Neutrophil (primary cell): ENCODE measurements at regions not wholly inside any gene's neighbourhood (a gene's known extent, or its start where the extent isn't known, plus 50 kb on each side); places are given as distances from the start of the nearest gene placed in this dataset.

Experiments used
- H3K27ac ChIP-seq: fragments of 200-600 bp; sonication (generic); 2 replicates; pipeline ENCODE4 v1.5.1; 2016; ENCODE audit warnings: mild to moderate bottlenecking, moderate library complexity
- H3K27me3 ChIP-seq: fragments of 200-600 bp; sonication (generic); 2 replicates; pipeline ENCODE4 v1.6.0; 2016; ENCODE audit warnings: mild to moderate bottlenecking
- H3K36me3 ChIP-seq: fragments of 200-600 bp; sonication (generic); 2 replicates; pipeline ENCODE4 v1.5.1; 2017
- H3K4me1 ChIP-seq, 2 experiments: fragments of 200-600 bp in 1 of 2; sonication (generic) in 1 of 2; 1 replicate in 1 of 2; 2 replicates in 1 of 2; pipeline versions ENCODE4 v1.5.1 to v1.6.1; 2013 to 2016; ENCODE audit warnings: low read depth in 1 of 2, low read length in 1 of 2, mild to moderate bottlenecking in 1 of 2, moderate library complexity in 1 of 2; ENCODE audit not compliant: control insufficient read depth in 1 of 2, insufficient read depth in 1 of 2
- H3K4me3 ChIP-seq, 2 experiments: fragments of 200-600 bp in 1 of 2; sonication (generic) in 1 of 2; 1 replicate in 1 of 2; 2 replicates in 1 of 2; pipeline ENCODE4 v1.5.1; 2013 to 2016; ENCODE audit warnings: low read depth in 1 of 2, low read length in 1 of 2, mild to moderate bottlenecking in 1 of 2, moderate library complexity in 1 of 2
- H3K9me3 ChIP-seq: fragments of 200-600 bp; sonication (generic); 2 replicates; pipeline ENCODE4 v1.5.1; 2016
- CTCF ChIP-seq: fragments of 200-600 bp; sonication (generic); IDR thresholded peaks from 2 replicates; pipeline ENCODE4 v1.5.1; 2016; ENCODE audit warnings: antibody characterized with exemption

GRCh38 chr4:58566260-58566659 is 1456.1 kb upstream of the IGFBP7 start:
- no peak for TF ChIP-seq CTCF
- no peaks in the 10 kb centered on the region for H3K27me3 ChIP-seq
- no peaks in the 10 kb centered on the region for H3K9me3 ChIP-seq
- H3K36me3 ChIP-seq = no peaks in the 10 kb centered on the region
- H3K4me1 ChIP-seq = no peaks in the 10 kb centered on the region
- H3K27ac ChIP-seq = no peak overlapping the region
- no peak overlapping the region for H3K4me3 ChIP-seq

DNA sequence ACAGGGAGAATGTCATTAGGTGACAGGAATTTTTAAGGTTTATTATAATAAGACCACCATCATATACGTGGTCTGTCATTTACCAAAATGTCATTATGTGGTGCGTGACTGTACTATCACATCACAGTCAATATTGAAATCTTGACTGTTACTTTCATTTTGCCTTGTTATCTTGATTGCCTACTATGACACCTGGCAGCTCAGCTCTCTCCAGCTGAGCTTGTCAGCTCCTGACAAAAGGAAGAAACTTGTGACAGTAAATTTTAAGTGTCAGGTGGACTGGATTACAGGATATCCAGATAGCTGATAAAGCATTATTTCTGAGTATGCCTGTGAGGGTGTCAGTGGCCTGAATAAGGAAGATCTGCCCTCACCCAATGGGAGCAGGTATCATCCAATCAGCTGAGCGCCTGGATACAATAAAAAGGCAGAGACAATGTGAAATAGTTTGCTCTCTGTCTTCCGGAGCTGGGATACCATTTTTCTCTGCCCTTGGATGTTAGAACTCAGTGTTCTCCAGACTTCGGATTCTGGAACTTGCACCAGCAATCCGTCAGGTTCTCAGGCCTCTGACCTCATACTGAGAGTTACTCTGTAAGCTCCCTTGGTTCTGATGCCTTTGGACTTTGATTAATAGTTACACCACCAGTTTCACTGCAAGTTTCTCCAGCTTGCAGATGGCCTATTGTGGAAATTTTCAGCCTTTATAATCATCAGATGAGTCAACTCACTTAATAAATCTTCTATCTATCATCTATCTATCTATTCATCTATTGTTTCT is 1454.7 kb upstream of the IGFBP7 start:
- Histone ChIP-seq H3K4me1 (no peaks in the 10 kb centered on the region), H3K27ac (no peak overlapping the region), H3K36me3 (no peaks in the 10 kb centered on the region), H3K9me3 (no peaks in the 10 kb centered on the region), H3K4me3 (no peak overlapping the region), H3K27me3 (no peaks in the 10 kb centered on the region)
- TF ChIP-seq CTCF = no peak

GRCh38 chr4:58561170-58561569 is 1451.0 kb upstream of the IGFBP7 start:
- Histone ChIP-seq H3K4me1 (no peaks in the 10 kb centered on the region), H3K9me3 (no peaks in the 10 kb centered on the region), H3K27me3 (no peaks in the 10 kb centered on the region), H3K4me3 (no peak overlapping the region), H3K27ac (no peak overlapping the region), H3K36me3 (no peaks in the 10 kb centered on the region)
- TF ChIP-seq CTCF = no peak

DNA sequence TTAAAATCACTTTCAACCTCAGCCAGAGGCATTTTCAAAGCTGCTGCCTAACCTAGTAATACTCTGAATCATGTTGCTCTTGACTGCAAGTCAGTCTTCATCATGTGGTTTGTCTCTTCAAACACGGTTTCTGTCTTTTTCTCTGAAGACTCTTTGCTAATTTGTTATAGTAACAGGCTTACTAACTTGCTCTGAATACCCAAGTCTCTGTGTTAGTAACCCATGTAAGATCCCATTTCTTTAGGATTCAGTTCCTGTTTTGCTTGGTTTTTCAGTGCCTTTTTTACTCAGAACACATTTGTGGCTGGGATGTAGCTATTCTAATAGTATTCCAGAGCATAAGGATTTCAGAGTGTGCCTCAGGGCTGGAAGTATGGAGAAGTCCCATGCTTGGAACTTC is 1450.6 kb upstream of the IGFBP7 start:
- TF ChIP-seq CTCF = no peak

GRCh38 chr4:58553679-58554078 is 1443.5 kb upstream of the IGFBP7 start:
- no peaks in the 10 kb centered on the region for H3K4me1 ChIP-seq
- no peak overlapping the region for H3K4me3 ChIP-seq
- TF ChIP-seq CTCF = no peak
- H3K9me3 ChIP-seq = no peaks in the 10 kb centered on the region
- no peaks in the 10 kb centered on the region for H3K27me3 ChIP-seq
- no peak overlapping the region for H3K27ac ChIP-seq
- no peaks in the 10 kb centered on the region for H3K36me3 ChIP-seq

More for the DNA sequence above, 1450.6 kb upstream of the IGFBP7 start:
- Histone ChIP-seq H3K36me3 (no peaks in the 10 kb centered on the region), H3K27me3 (no peaks in the 10 kb centered on the region), H3K27ac (no peak overlapping the region), H3K9me3 (no peaks in the 10 kb centered on the region), H3K4me3 (no peak overlapping the region), H3K4me1 (no peaks in the 10 kb centered on the region)
